Stimulated activated CD4-positive, alpha-beta T cell treated with anti-CD3 and anti-CD28 coated beads, Interleukin-12 subunit alpha, Interleukin-12 subunit beta, amount 100 ng/mL, for 24 hours (primary cell): ENCODE measurements at regions not wholly inside any gene's neighbourhood (a gene's known extent, or its start where the extent isn't known, plus 50 kb on each side); places are given as distances from the start of the nearest gene placed in this dataset.
"Not testable (repeated sequence)": the region's sequence is repeated elsewhere in the genome, so short reads cannot be mapped to it uniquely, and the experiment has no call there.

Experiments used
- DNase-seq, 2 experiments: peaks; one replicate each; pipeline ENCODE4 v3.0.0-alpha.2; 2020; ENCODE audit warnings: low read depth in 2 of 2

GRCh38 chrX:101823236-101823635 lies 108.6 kb downstream of the ZMAT1 start:
- no peak for DNase-seq

DNA sequence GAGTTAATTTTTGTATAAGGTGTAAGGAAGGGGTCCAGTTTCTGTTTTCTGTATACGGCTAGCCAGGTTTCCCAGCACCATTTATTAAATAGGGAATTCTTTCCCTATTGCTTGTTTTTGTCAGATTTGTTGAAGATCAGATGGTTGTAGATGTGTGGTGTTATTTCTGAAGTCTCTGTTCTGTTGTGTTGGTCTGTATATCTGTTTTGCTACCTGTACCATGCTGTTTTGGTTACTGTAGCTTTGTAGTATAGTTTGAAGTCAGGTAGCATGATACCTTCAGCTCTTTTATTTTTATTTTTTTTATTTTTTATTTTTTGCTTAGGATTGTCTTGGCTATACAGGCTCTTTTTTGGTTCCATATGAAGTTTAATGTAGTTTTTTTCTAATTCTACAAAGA lies 114.1 kb downstream of the ZMAT1 start:
- DNase-seq = not testable (repeated sequence)

- DNase-seq = no peak
Measured at GRCh38 chrX:101813200-101813599, 118.6 kb downstream of the ZMAT1 start.

GRCh38 chrX:101803451-101803850 lies 128.4 kb downstream of the ZMAT1 start:
- DNase-seq = no peak

GRCh38 chrX:101799387-101799786 lies 132.4 kb downstream of the ZMAT1 start:
- DNase-seq = peak; percentile 29 to 64

DNA sequence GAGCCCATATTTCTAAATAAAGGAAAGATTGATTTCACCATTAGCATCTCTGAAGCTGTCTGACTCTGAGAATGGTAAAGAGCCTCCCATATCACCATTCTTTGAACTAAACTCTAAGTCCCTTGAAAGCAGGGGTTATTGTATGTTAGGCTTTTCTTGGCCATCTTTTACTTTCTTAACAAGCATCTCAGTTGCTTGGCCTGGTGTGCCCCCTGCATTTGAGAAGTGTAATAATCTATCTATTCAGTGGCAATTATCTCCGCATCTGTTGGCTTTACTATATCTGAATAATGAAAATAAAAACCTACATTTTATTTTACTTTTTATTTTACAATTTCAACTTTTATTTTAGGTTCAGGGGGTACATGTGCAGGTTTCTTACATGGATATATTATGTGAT lies 128.3 kb upstream of the ARMCX2 start:
- no peak for DNase-seq

DNA sequence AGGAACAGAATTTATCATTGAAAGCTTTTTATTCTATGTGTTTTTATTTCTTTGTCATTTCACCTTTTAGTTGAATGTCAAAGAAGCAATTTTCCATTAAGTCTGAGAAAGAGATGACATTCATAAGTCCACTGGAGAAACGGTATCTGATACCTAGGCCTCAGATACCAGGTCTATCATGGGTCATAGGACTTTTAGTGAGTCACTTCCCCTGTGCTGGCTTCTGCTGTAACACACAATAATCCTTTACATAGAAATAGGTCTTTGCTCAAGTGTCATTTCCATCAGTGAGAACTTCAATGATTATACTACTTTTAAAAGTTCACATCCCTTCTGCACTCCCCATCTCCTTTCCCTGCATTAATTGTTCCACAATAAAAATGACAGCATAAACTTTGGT lies 125.5 kb upstream of the ARMCX2 start:
- DNase-seq = no peak

DNA sequence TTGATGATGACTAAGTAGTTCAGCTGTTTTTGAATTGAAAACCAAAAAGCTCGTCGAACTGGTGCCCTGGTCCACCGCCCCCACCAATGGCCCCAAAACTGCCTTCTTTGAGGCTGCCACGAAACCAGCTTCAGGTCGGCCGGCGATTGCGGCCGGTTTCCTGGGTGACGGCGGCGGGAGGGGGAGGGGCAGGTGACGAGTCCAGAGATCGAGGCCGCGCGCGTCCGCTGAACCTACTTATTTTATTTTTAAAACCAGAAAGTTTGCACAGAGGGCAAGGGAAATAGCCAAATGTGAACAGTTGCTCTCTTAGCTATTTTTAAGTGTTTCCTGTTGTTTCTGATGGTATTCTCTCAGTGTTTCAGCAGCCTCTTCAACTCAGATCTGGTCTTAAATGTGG lies 120.8 kb upstream of the ARMCX2 start:
- DNase-seq = not testable (repeated sequence)

- no peak for DNase-seq
Measured at GRCh38 chrX:101774340-101774739, 114.7 kb upstream of the ARMCX2 start.

GRCh38 chrX:101764538-101764937 lies 104.9 kb upstream of the ARMCX2 start:
- no peak for DNase-seq

- DNase-seq = peak in 1 of 2 experiments; percentile 1
Measured at GRCh38 chrX:101759000-101759399, 99.3 kb upstream of the ARMCX2 start.

DNA sequence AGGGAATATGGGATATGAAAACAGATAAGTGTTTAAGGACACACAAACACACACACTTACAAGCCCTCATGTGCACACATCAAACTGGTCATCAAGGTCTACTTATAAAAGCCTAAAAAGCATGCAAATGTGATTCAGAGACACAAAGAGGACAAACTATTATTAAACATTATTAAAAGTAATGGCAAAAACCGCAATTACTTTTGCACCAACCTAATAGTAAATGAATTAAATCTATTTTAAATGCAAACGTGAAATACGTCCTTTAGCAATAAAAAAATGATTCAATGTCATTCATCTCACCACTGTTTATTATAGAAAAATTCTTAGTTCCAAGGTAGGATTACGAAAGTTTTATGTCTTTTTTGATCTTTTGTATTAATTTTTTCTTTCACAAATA lies 91.1 kb upstream of the ARMCX2 start:
- DNase-seq = no peak

GRCh38 chrX:101749436-101749835 lies 89.8 kb upstream of the ARMCX2 start:
- DNase-seq = no peak

GRCh38 chrX:101745046-101745445 lies 85.4 kb upstream of the ARMCX2 start:
- no peak for DNase-seq

- DNase-seq = no peak
Measured at GRCh38 chrX:101744085-101744484, 84.4 kb upstream of the ARMCX2 start.

GRCh38 chrX:101740642-101741041 lies 81.0 kb upstream of the ARMCX2 start:
- no peak for DNase-seq

GRCh38 chrX:101738867-101739266 lies 79.2 kb upstream of the ARMCX2 start:
- DNase-seq = not testable (repeated sequence)

DNA sequence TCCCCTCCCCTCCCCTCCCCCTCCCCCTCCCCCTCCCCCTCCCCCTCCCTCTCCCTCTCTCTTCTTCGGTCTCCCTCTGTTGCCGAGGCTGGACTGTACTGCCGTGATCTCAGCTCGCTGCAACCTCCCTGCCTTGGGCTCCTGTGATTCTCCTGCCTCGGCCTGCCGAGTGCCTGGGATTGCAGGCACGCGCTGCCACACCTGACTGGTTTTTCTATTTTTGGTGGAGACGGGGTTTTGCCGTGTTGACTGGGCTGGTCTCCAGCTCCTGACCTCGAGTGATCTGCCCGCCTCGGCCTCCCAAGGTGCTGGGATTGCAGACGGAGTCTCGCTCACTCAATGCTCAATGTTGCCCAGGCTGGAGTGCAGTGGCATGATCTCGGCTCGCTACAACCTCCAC lies 78.8 kb upstream of the ARMCX2 start:
- not testable (repeated sequence) for DNase-seq

DNA sequence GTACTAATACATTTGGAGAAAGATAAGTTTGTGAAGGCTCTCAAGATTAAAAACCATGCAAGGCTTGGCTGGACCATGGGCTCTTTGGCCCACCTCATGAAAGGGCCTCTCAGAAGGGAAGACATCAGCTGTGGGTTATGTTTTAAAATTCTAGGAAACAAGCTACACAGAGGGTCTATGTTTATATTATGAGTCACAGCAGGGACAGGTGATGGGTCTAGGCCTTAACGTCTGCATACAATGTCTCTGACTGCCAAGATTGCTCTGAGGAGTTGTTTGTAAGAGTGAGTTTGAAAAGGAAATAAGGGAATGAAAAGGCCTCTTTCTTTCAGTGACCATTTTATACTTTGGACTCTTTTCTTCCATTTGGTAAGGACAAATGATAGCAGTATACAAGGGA lies 77.0 kb upstream of the ARMCX2 start:
- DNase-seq = no peak

DNA sequence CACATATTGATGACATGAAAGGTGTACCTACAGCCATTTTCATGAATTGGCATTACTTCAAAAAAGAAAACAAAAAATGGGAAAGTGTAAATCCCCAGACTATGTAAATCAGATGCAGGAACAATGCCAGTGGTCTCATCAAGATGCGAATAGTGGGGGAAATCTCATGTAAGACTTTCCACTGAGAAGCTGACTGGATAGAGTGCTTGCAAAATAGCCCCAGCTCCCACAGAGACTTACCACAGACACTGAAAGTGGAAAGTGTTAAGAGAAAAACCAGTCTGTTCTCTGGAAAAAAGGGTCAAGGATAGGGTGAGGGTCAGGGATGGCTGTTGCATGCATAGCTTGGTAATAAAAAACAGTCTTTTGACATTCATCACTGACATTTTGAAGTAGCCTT lies 73.2 kb upstream of the ARMCX2 start:
- no peak for DNase-seq

DNA sequence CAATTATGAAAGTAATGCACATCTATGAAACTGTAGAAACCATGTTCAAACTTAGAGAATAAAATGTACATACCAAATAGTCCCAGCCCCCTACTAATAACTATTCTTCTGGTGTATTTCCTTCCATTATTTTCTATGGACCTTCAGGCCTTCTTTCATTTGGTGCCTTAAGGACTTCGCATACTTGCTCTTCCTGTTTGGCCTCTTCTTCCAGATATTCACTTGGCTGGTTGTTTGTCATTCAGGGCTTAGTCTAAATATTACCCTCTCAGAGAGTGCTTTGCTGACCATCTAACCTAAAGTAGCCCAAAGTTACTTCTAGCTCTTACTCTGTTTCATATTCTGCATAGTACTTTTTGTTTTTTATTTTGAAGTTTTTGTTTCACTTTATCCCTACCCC lies 70.3 kb upstream of the ARMCX2 start:
- DNase-seq = no peak
